ENCODE measurements at regions not wholly inside any gene's neighbourhood (a gene's known extent, or its start where the extent isn't known, plus 50 kb on each side); places are given as distances from the start of the nearest gene placed in this dataset.

DNA sequence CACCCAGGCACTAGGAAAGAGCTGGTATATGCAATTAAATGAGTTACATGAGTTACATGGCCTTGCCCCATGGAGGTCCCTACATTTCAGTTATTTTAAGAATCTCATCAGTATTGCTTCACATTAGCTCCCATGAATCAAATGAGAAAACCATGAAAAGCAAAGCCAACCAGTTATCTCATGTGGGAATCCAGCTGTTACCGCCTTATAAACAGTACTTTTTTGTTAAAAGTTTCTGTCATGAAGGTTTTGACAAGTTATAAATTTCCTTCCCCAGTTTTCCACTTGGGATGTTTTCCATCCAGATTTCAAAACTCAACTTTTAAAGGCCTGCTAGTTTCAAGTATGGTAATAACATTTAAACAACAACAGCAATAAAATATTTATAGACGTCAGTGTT is 544.8 kb downstream of the NUF2 start:
- TF ChIP-seq POLR2A (IDR thresholded peaks at IDR 0.05) = no peak
- TF ChIP-seq, protein P1, sequence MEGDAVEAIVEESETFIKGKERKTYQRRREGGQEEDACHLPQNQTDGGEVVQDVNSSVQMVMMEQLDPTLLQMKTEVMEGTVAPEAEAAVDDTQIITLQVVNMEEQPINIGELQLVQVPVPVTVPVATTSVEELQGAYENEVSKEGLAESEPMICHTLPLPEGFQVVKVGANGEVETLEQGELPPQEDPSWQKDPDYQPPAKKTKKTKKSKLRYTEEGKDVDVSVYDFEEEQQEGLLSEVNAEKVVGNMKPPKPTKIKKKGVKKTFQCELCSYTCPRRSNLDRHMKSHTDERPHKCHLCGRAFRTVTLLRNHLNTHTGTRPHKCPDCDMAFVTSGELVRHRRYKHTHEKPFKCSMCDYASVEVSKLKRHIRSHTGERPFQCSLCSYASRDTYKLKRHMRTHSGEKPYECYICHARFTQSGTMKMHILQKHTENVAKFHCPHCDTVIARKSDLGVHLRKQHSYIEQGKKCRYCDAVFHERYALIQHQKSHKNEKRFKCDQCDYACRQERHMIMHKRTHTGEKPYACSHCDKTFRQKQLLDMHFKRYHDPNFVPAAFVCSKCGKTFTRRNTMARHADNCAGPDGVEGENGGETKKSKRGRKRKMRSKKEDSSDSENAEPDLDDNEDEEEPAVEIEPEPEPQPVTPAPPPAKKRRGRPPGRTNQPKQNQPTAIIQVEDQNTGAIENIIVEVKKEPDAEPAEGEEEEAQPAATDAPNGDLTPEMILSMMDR (IDR thresholded peaks at IDR 0.05) = no peak
